ENCODE measurements at regions not wholly inside any gene's neighbourhood (a gene's known extent, or its start where the extent isn't known, plus 50 kb on each side); places are given as distances from the start of the nearest gene placed in this dataset.

DNA sequence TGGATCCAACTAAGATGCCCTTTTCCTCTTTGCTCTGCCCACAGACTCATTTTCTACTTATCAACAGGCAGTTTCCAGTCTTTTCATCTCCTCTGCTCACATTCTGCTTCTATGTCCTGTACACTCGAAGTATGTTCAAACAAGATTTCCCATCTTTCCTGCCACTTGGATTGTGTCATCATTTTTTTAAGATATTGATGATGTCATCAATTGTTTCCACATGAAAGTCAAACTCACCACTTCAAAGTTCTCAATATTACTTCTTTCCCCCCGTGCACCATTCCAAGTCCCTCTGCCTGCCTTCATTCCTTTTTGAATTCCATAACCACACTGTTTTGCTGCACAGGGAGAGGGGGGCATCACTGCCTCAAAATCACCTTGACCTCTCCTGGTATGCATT, 175.0 kb upstream of the RFX3 start:
- H3K4me3 ChIP-seq (ENCODE audit: low read depth, poor library complexity, severe bottlenecking) = no peak overlapping the region
- WGBS, 2 donors = 50 to 51% methylated on average over 2 of the region's 2 CpGs
- no peak for TF ChIP-seq POLR2A (IDR thresholded peaks at IDR 0.05)
- TF ChIP-seq, protein P1, sequence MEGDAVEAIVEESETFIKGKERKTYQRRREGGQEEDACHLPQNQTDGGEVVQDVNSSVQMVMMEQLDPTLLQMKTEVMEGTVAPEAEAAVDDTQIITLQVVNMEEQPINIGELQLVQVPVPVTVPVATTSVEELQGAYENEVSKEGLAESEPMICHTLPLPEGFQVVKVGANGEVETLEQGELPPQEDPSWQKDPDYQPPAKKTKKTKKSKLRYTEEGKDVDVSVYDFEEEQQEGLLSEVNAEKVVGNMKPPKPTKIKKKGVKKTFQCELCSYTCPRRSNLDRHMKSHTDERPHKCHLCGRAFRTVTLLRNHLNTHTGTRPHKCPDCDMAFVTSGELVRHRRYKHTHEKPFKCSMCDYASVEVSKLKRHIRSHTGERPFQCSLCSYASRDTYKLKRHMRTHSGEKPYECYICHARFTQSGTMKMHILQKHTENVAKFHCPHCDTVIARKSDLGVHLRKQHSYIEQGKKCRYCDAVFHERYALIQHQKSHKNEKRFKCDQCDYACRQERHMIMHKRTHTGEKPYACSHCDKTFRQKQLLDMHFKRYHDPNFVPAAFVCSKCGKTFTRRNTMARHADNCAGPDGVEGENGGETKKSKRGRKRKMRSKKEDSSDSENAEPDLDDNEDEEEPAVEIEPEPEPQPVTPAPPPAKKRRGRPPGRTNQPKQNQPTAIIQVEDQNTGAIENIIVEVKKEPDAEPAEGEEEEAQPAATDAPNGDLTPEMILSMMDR (IDR thresholded peaks at IDR 0.05) = no peak
- intact Hi-C loops (cut with DNase I; ENCODE audit: low total_unique reads) = no loop called here
- DNase-seq (ENCODE audit: low spot score in 2 of 2) = no peak

DNA sequence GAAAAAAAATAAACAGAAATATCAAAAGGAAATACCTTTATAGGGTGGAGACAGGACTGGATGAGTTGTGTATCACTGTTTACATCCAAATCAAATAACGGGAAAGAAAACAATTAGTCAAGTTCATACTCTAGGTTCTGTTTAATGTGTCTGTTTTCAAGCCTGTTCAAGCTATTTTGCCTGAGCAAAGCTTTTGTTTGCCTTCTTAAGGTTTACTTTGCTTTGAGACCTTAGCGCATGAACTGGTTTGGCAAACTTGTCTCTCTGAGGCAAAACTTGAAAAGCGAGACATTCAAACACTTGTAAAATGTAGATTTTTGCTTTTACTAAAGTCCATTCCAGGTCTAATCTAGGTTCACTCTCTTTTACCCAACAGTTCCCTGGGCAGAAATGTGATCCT, 174.1 kb upstream of the RFX3 start:
- intact Hi-C loops (cut with DNase I; ENCODE audit: low total_unique reads) = no loop called here
- TF ChIP-seq, protein P1 (IDR thresholded peaks at IDR 0.05) = no peak
- no peak for TF ChIP-seq POLR2A (IDR thresholded peaks at IDR 0.05)
- no peak for DNase-seq (ENCODE audit: low spot score in 2 of 2)
- no peak overlapping the region for H3K4me3 ChIP-seq (ENCODE audit: low read depth, poor library complexity, severe bottlenecking)
- WGBS, 2 donors = 52 to 63% methylated on average over 3 of the region's 3 CpGs

DNA sequence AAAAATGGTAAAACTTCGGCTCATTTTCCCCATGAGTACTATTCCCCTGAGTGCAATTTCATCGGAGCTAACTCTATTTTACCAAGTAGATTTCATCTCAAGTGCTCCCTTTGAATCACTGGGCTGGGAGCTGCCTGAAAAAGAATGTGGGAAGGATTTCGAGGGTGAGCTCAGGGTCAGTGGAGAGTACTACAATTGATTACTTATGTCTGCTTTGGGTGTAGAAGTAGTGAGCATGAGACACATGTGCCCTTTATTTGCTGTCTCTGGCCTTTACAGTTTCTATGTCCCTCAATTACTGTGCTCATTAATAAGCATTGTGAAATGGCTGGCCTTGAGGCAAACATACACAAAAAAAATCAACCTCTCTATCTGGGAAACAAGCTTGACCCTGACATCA, 172.7 kb upstream of the RFX3 start:
- no peak for DNase-seq (ENCODE audit: low spot score in 2 of 2)

DNA sequence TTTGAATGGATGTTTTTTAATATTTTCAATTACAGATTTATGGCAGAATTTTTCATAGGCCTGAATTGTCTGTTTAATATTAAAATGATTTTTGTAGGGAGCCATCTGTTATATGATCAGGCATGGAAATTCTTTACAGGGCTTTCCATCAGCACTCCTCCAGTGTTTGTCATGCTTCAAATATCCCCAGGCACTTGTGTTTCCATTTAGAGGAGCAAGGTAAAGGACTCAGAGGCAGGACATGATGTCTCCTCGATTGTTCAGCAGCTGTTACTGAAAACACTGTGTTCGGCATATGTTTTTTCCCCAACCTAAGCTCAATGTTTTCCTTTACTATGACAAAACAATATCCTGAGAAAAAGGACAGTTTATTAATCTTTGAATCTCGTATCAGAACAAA, 172.3 kb upstream of the RFX3 start:
- WGBS, 2 donors = 48 to 57% methylated on average over 3 of the region's 3 CpGs
- TF ChIP-seq, protein P1 (IDR thresholded peaks at IDR 0.05) = no peak
- TF ChIP-seq POLR2A (IDR thresholded peaks at IDR 0.05) = no peak
- intact Hi-C loops (cut with DNase I; ENCODE audit: low total_unique reads) = no loop called here
- H3K4me3 ChIP-seq (ENCODE audit: low read depth, poor library complexity, severe bottlenecking) = no peak overlapping the region
- no peak for DNase-seq (ENCODE audit: low spot score in 2 of 2)

More for the DNA sequence above, 172.7 kb upstream of the RFX3 start:
- H3K4me3 ChIP-seq (ENCODE audit: low read depth, poor library complexity, severe bottlenecking) = no peak overlapping the region
- WGBS, 2 donors = 50 to 51% methylated on average over 3 of the region's 3 CpGs
- TF ChIP-seq, protein P1 (IDR thresholded peaks at IDR 0.05) = no peak
- no peak for TF ChIP-seq POLR2A (IDR thresholded peaks at IDR 0.05)
- intact Hi-C loops (cut with DNase I; ENCODE audit: low total_unique reads) = no loop called here

DNA sequence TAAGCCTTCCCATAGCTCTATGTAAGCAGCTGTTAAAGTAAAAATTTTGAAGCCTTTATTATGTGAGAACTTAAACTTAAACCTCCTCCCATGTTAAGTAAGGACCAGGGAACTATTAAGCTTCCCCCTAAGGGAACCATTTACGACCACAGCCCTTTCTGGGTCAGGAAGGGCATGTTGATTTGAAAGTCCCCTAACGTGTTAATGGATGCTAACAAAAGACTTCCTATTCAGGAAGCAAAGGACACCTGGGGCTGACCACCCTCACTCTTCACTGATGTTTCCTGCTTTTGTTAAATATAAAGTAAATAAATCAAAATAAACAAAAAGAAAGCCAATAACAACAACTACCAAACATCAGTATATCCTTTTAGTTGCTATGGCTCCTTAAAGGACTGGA, 170.6 kb upstream of the RFX3 start:
- intact Hi-C loops (cut with DNase I; ENCODE audit: low total_unique reads) = no loop called here
- no peak overlapping the region for H3K4me3 ChIP-seq (ENCODE audit: low read depth, poor library complexity, severe bottlenecking)
- WGBS, 2 donors = 25 to 54% methylated on average over 2 of the region's 2 CpGs
- no peak for DNase-seq (ENCODE audit: low spot score in 2 of 2)
- TF ChIP-seq, protein P1 (IDR thresholded peaks at IDR 0.05) = no peak
- TF ChIP-seq POLR2A (IDR thresholded peaks at IDR 0.05) = no peak

DNA sequence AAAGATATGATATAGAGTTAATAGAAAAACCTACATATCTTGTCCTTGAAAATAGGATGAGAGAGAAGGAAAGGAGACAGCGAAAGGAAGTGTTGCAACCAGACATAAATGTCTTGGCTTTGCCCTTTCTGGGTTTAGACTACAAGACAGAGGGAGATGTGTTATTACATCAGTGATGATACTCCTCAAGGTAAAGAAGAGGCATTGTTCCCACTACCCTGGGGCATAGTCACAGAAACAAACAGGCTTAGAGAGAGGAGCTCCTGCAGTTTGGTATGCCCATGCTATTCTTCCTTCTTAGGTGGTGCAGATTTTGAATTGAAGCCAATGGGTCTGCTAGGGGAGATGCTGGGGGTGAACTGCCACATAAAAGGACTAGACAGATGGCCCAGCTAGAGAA, 166.8 kb upstream of the RFX3 start:
- intact Hi-C loops (cut with DNase I; ENCODE audit: low total_unique reads) = no loop called here
- no peak for DNase-seq (ENCODE audit: low spot score in 2 of 2)
- no peak overlapping the region for H3K4me3 ChIP-seq (ENCODE audit: low read depth, poor library complexity, severe bottlenecking)
- TF ChIP-seq, protein P1 (IDR thresholded peaks at IDR 0.05) = no peak
- 80 to 91% methylated on average over 1 of the region's 1 CpG for WGBS, 2 donors

Data from lower leg skin (tissue), 4 donors.